ENCODE measurements at regions not wholly inside any gene's neighbourhood (a gene's known extent, or its start where the extent isn't known, plus 50 kb on each side); places are given as distances from the start of the nearest gene placed in this dataset.

DNA sequence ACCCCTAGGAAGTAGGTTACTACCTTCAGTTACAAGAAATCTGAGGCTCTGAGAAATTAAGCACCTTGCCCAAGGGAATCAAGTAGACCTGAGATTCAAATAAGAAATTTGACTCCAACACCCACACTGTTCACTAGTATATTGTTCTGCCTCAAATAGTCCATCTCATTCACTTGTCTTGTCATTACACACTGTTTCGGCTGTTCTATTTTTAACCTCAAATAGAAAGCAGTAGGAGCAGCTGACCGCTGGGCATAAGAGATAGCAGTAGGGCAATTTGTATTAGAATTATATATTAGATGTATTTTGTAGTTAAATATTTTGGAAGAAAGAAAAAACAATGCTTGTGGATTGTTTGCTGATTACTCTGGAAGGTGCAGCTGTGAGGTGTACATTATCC is 185.1 kb downstream of the INHBA start:
- no peak for DNase-seq

DNA sequence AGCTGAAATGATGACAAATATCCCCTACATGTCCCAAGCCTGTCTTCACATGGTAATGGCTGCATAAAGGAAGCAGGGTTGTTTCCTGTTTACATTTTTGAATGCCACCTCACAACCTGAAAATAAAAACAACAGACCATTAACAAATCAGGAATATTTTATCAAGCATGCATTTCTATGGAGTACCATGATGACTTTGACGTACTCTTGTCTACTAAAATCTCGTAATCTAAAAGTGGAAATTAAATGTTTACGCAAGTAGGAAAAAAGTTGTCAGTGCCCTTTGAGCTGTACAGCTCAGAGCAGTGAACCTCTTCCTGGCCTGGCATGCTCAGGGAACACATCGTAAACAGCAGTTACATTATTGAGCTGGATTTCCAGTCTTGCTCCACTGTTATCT is 194.1 kb downstream of the INHBA start:
- DNase-seq, result no peak

DNA sequence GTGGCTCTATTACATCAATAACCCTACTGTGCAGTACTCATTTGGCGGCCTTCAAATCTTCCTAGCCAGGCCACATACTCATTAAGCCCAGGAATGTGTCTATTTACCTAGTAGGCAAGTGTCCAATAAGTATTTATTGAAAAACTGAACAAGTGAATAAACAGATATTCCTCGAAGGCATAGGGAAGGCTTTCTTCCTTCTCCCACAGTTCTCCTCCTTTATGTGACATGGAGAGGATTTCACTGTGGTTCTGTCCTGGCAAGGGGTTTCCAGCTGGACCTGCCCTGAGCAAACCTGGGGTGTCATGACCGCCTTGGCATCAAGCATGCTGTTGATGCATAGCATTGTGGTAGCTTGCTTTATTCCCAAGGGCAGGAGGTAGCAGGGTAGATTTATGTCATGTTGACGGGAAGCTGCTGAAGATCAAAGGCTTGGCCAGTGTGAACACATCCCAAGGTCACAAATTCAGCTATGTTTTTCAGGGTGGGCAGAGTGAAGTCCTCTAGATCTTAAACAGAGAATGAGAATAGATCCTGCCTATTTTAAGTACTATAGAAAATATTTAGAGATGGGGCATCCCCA is 195.1 kb downstream of the INHBA start:
- DNase-seq, result no peak

DNA sequence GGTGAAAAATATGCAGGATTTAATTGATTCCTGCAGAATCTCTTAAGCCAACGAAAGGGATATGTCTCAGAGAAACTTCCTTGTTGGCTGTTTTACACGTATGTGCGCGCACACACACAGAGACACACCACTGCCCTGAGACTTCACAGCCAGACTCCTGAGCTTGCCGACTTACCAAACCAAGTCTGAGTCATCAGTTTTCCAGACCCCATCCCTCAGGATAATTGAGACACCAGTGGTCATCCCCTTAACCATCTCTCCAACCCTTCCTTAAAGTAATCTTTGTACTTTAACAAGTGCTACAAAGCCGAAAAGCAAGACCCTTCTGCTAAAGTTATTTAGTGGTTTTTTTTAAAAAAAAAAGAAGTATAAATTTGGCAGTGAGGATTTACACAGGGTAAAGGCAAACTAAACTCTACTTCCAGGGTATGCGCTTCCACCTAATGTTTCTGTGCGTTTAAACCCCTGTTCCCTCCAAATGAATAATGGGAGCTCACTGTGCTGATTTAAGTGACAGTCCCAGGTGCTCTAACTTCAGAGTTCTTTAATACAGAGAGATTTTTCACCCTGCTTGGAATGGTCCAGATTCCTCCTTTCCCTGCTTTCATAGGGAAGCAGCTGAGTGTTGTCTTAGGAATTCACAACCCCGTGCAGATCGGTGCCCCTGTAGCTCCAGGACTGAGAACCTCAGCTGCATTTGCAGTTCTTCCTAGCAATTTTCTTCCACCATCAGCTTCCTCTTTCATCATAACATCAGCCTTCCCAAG is 198.5 kb downstream of the INHBA start:
- DNase-seq, result no peak

DNA sequence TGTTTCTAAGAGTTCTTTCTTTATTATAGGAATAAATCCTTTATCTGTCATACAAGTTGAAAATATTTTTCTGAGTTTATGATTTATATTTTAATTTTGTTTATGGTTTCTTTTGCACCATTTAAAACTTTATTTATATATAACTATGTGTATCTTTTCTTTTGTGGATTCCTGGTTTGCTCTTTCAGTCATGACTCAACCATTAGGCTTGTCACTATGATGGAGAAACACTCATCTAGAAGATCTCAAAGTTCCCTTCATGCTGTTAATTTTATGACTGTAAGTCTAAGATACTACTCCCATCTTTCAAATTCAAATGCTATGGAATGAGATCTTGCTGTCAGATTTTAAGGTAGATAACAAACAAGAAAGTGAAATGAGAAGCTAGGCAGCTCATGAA is 199.5 kb downstream of the INHBA start:
- DNase-seq, result no peak

DNA sequence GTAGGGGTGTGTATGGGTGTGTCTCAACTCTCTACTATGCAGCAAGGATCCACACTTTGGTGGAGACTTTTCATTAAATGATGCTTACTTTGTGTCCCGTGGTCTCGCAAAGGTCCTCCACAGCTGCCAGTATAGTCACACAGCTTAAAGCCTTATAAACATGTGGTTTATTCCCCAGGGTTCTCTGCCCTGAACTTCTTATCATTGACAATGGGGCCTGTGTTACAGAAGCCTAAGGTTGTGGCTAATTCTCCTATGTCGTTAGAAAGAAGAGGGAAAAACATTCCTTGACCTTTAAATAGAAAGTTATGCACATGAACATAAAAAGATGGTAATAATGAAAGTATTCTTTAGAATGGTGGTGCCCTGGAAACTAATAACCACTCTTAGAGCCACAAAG is 201.4 kb downstream of the INHBA start:
- no peak for DNase-seq

DNA sequence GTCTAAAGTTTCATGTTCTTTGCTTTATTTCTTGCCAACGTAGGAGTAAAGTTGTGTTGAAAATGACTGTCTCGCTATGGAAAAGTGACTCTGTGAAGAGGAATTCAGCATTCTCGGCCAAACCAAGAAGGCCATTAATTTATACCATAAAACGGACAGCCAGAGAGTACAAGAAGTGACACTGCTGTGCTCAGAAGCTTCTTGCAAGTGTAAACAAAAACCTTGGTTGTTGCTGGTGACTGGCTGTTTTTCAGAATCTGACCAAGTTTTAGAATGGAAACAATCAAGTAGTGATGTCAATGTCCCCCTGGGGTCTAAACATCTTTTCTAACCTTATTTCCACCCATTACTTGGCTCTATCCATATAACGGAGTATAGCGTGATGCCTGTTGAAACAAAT is 201.9 kb downstream of the INHBA start:
- DNase-seq, result no peak

DNA sequence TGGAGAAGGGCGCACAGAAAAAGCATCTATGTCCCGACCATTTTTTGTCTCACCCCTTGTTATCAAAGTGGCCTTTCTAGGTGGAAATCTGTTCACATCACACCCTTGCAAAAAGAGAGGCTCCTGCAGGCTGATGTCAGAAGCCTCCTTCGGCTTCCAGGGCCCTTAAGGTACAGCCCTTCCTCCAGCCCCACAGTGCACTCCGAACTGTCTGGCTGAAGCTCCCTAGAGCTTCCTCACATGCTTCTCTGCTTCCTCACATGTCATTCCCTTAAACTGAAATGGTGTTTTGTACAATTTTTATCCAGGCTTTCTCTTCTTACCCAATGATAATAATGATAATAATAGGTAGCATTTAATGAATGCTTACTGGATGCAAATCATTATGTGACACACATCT is 210.3 kb downstream of the INHBA start:
- no peak for DNase-seq

DNA sequence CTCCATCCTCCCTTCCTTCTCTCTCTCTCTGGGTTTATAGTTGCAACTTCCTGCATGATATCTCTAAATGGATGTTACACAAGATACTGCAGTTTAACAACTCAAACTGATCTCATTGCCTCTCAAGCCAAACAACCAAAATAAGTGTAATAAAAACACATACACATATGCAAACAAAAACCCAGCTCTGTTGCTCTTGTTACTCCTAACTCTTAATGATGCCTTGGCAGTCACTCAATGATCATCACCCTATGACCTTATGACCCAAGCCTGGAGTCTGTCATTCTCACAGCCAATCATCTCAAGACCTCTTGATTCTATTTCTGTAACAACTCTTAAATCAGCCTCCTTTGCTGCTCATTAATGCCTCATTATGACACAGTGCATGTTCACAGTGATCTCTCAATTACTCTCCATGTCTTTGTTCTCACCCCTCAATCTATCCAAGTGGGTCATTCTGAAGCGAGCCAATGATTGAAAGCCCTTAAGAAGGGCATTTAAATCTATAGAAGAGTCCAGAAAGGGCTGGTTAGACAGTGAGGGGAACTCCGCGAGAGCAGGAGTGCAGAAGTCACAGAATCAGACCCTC is 210.9 kb downstream of the INHBA start:
- DNase-seq, result no peak

DNA sequence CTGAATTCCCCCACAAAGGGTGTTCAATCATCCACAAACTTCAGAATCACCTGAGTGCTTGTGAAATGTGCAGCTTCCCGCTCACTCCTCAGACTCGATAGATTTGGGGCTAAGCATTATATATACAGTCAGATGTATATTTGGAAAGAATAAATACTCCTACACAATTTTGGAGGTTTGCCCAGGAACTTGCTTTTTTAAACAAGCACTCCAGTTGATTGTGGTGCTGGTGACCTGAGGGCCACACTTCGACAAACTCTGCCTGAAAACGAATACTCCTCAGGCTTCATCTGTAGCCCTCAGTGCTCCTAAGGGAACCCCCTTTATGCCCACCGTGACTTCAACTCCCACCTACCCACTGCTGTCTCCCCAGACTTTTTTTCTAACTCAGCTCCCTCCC is 211.6 kb downstream of the INHBA start:
- no peak for DNase-seq

DNA sequence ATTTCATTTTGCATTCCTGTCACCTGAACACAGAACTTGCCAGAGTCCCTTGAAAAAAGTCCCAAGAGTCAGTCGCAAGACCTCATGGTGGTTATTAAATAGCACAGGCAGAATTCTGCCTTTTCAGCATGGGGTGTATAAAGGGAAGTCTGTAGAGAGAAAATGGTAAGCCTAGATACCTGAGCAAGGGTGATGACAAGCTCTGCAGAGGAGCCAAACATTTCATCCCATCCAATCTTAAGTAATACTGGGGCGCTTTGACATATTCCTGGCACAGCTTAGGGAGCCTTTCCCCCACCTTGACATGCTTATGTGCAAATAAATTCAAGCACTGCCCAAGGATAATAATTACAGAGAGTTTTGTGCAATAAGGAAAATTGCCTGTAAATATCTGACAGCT is 213.0 kb downstream of the INHBA start:
- DNase-seq, result no peak

DNA sequence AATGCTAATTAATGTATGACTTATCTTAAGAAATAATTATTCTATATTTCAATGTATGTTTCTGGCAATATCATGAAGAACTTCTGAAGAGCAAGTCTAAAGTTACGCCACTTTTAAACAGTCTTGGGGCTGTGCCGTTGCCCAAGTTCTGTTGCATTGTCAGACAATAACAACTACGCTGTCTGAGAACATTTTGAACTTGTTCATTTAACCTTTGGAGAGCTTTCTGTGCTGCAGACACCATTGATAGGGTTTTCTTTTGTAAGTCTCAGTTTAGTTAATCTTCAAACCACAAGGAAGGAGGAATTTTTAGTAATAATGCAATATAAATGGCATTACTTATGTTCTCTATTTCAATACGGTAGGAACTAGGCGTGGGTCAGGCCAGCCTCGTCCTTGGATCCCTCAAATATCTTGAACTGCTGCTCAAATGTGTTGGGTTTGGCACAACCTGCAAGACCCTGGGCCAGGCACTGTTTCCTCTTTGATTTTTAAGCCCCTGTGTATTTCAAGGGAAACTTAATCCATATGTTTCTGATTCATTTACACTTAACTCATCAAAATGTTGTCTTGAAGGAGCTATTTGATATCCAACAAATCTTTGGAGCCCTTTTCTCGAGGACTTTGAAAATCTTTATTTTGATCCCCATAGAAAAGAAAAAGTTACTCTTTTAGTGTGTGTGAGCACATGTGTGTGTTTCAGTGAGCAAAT is 215.5 kb downstream of the INHBA start:
- DNase-seq, result no peak

DNA sequence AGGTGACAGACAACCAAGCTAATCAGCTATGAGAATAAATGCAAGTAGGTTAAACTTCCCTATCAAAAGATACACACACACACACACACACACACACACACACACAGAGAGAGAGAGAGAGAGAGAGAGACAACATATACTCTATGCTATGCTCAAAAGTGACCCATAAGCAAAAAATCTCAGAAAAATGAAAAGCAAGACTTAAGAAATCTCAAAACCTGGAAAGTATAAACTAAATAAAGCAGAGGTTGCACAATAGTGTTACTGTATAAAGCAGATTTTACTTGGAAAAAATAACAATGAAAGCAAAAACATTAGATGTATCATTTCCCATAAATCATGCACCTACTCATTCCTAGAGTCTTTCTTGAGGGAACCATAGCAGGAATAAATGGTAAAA is 221.5 kb downstream of the INHBA start:
- DNase-seq, result no peak

DNA sequence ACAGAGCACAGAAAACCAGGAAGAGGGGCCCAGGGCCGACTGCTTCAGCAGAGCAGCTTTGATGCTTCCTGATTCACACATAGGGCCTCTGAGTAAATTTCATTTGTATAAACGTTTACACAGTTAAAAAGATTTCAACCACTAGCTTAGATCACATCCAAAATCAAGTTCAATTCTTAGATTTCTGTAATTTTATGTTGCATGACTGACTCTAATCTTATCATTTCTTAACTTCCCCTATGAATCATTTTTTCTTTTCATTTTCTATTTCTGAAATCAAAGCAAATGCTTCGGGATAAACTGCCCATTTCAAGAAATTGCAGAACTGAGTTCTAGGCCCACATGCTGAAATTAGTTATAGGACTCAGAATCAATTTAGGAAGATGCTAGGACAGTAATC is 224.7 kb downstream of the INHBA start:
- no peak for DNase-seq

DNA sequence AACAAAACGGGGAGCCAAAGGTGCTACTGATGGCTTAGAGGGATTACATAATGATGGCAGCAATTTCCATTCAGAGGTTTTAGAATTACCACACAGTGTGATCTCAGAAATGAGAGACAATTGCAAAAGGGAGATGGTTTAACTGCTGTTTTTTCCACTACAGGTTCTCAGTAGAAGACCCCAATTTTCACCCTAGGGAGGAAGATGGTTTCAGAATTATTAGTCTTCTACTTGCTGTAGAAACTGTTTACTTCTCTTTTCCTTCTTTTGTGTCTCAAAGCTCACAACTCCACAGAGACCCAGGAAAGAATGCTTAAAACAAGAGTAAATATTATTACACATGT is 226.5 kb downstream of the INHBA start:
- DNase-seq, result no peak

DNA sequence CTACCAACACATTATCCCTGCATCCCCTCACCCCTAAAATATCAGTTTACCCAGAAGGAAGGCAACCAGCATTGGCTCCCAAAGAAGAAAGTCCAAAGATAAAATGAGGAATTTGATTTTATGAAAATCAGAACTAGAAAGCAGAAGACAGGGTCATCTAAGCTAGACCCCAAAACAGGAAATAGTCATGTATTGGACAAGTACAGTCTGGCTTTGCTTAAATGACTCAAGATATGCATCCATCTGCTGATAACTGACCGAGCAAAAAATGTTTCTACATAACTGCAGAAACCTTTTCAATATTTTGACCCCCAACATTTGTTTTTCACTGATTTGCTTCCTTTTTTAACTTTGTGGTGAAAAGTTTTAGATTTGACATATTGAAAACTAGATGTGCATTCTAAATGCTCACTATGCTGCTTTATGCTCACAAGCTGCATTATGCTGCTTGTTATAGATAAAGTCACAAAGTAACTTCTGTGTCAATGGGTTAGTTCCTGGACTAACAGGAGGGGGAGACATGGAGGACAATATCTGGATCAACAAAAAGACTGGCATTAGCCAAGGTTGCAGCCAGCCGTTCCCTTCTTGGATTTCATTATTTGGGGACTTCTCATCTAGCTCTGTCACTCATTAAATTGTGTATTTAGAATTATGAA is 227.0 kb downstream of the INHBA start:
- DNase-seq, result no peak

DNA sequence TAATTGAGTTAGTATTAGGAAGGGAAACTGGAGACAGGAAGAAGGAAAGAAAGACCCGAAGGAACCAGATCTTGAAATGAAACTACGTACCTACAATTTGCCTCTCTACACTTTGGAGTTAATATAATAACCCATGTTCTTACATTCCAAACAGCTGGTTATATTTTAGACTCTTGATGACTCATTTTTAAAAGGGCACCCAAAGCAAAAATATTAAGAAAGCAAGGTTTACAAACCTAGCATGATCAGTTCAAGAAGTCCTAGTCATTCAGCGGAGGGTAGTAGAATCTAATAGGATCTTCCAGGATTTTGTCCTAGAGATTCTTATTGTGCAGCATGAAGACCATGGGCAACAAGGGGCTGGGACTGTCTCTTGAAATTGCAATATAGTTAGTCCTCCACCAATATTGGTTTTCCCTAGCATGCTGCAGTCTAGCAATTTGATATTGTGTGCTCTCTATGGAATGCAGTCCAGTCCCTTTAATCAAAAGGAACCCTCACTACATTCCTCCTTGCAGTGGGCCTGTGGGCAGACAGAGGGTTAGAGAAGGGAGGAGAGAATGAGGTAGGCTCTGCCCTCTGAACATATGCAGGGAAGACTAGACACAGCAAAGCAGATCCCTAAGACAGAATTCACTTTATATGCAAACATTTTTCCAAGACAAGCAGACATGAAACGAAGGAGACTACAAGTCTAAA is 230.3 kb downstream of the INHBA start:
- no peak for DNase-seq

DNA sequence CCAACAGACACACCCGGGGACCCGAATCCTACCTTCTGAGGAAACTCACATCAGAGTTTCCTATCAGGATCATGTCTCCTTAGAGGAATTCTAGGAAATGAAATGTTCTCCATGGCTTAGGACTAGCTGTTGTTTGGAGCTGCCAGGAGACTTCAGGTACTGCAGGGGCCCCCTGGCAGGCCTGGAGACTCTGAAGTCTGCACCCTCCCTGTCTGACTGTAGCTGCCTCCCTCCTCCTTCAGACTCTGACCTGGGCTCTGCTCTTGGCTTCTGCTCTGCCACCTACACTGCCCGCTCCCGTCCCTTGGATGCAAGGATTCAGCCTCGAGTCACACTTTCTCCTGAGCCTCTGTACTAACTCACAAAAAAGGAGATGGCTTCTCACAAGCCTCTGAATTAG is 232.8 kb downstream of the INHBA start:
- DNase-seq, result no peak

DNA sequence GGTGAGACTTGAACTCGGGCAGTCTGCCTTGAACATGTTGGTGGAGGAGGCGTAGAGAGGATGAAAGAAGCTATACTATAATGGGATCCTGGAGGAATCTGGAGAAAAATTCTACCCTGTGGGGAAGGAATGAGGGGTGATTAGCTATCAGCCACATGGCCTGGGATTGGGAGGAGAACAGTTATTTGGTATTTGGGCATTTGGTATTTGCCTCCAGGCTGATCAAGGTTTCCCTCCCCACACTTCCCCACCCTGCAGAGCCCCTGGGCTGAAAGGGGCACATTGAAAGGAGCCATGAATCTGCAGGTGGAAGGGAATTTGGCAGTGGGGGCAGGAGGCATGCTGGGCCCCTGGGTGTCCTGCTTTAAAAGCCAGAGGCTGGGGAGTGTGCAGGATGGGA is 235.3 kb downstream of the INHBA start:
- no peak for DNase-seq

DNA sequence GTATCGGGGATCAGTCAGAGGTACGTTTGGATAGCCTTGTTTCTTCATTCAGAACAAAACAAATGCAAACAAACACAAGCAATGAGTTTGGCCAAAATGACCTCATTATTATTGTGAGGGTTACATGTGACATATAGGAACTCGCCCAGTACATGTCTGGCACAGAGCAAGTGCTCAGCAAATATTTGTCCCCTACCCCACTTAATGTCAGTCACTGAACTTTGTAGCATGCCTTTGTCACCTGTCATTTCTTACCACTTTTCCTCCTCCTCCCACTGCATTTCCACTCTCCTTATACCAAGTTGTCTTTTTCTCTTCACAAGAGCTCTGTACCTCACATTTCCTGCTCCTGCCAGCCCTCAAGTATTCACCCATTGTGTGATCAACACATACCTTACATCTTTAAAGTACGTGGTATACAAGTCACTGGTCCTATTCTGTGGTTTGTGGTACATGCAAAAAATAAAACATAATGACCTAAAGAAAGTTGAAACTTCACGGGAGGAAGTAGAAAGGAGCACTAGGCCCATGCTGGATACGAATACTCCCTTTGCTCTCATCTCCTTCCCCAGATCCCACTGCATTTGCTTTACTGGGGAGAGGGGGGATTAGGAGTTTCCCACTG is 236.0 kb downstream of the INHBA start:
- no peak for DNase-seq

DNA sequence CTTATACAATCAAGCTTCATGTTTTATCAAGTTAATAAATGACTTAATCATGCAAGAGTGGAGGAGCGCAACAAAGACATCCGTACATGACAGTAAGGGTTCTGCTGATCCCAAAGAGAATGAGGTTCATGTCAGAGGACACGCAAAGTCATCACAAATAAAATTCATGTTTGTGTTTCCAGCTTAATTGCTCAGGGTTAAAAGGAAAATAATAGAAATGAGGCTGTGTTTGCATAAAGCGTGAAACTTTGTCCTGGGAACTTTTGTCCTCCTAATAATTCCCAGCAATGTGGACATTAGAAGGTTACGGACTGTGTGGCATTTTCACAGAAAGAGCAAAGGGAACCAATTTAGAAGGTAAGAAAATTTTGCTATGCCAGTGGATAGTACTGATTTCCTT is 237.3 kb downstream of the INHBA start:
- no peak for DNase-seq

DNA sequence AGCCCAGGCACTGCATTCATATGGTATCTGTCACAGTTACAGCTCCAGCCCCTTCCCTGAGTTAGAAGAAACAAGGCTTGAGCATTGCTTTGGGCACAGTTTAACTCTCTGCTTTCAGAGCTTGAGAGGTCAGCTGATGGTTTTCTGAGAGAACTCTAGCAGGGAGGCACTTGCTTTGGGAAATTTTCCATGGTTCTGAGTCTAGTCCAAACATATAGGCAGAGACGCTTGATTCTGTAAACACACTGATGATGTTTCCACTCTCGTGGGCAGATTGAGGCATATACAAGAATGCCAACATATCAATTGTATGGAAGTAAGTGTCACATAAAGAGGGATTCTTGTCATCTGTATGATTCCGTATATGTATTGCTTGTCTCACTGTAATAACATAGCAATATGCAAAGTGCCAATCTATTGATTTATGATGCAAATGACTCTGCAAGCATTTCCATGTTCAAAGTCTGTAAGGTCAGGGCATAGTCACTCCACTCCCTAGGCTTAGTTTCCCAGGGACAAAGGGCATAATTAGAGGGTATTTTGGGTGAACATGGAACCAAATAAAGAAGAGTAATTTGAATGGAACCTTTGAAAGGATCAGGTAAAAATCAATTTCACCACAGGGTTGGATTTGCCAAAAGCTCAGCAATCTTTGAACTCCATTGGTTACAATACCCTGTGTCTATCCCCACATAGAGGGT is 239.0 kb downstream of the INHBA start:
- DNase-seq, result no peak

All from CD4-positive, alpha-beta T cell treated with Interleukin-21 for 1 hour (primary cell).